Panc1 (cell line): ENCODE measurements at regions not wholly inside any gene's neighbourhood (a gene's known extent, or its start where the extent isn't known, plus 50 kb on each side); places are given as distances from the start of the nearest gene placed in this dataset.

Experiments
- ATAC-seq: fragments of 200-7000 bp; cut with Tn5 transposase; 2 replicates; pipeline ENCODE4 v1.9.1; 2020; ENCODE audit warnings: mild to moderate bottlenecking, moderate library complexity
- BruUV-seq: library from RNA; stranded (reverse); fragments of 400-500 nt; replicated peaks from 2 replicates; lab custom pipeline; 2021; lab: Mats Ljungman, UMichigan
- CTCF ChIA-PET: fragments of 300-600 bp; sonication (Branson Sonifier 250); formaldehyde crosslinking; loops from one replicate; lab custom pipeline; 2022; ENCODE audit warnings: antibody characterized with exemption; lab: Charles Lee
- POLR2A ChIA-PET: fragments of 300-600 bp; sonication (Branson Sonifier 250); formaldehyde crosslinking; loops from one replicate; lab custom pipeline; 2022; ENCODE audit warnings: antibody characterized with exemption; lab: Charles Lee
- DNase-seq: peaks from one replicate; pipeline ENCODE4 v3.0.0-alpha.2; 2010; ENCODE audit warnings: low read depth, low spot score
- H3K27ac ChIP-seq: 2 replicates; pipeline ENCODE4 v1.5.1; 2011; ENCODE audit warnings: mild to moderate bottlenecking, low read length, inconsistent platforms
- H3K27me3 ChIP-seq: fragments of 200-500 bp; sonication (Bioruptor generic); 2 replicates; pipeline ENCODE4 v1.6.0; 2014; ENCODE audit warnings: low read length, inconsistent platforms; ENCODE audit not compliant: control insufficient read depth, insufficient read depth
- H3K36me3 ChIP-seq: fragments of 200-500 bp; sonication (Bioruptor generic); 2 replicates; pipeline ENCODE4 v1.5.1; 2014; ENCODE audit warnings: inconsistent platforms, mild to moderate bottlenecking, low read length, moderate library complexity; ENCODE audit not compliant: control insufficient read depth, insufficient read depth
- H3K4me1 ChIP-seq: 2 replicates; pipeline ENCODE4 v1.5.1; 2011; ENCODE audit warnings: inconsistent platforms, mild to moderate bottlenecking, low read length, moderate library complexity; ENCODE audit not compliant: control insufficient read depth, insufficient read depth
- H3K4me3 ChIP-seq, 2 experiments: 2 replicates each; pipeline ENCODE4 v1.5.1; 2011 to 2012; ENCODE audit warnings: low read depth in 2 of 2, low read length in 2 of 2, mild to moderate bottlenecking in 2 of 2, inconsistent platforms in 1 of 2, moderate library complexity in 1 of 2
- H3K9me3 ChIP-seq: fragments of 200-500 bp; sonication (Bioruptor generic); 2 replicates; pipeline ENCODE4 v1.5.1; 2014; ENCODE audit warnings: low read depth, mild to moderate bottlenecking, inconsistent platforms, low read length, moderate library complexity; ENCODE audit not compliant: control insufficient read depth, insufficient read depth
- POLR2AphosphoS5 ChIP-seq: IDR thresholded peaks from 2 replicates; pipeline ENCODE4 v1.6.1; 2012; ENCODE audit warnings: mild to moderate bottlenecking, low read depth, low read length, moderate library complexity
- SIN3A ChIP-seq: IDR thresholded peaks from 2 replicates; pipeline ENCODE4 v1.6.1; 2012; ENCODE audit warnings: low read depth, mild to moderate bottlenecking, low read length, moderate library complexity, borderline replicate concordance; ENCODE audit not compliant: insufficient read depth
- TCF7L2 ChIP-seq: IDR thresholded peaks from 2 replicates; pipeline ENCODE4 v1.6.1; 2011; ENCODE audit warnings: mild to moderate bottlenecking, low read depth, low read length, inconsistent platforms
- in situ Hi-C: cut with HindIII; loops from 2 replicates; pipeline ENCODE4 v1.10.0; 2016; ENCODE audit warnings: low sequenced_read_pairs, low pct_unique_long_range_greater_than_20kb
- intact Hi-C: fragments of 100-400 bp; cut with micrococcal nuclease; formaldehyde crosslinking; loops from one replicate; pipeline ENCODE4 v1.10.0; 2022; ENCODE audit not compliant: unreplicated experiment
- TF ChIP-seq, protein P1 (sequence below), 2 experiments: IDR thresholded peaks; 2 replicates each; pipeline ENCODE4 v1.6.1; 2011 to 2012; ENCODE audit warnings: low read depth in 2 of 2, control low read depth in 1 of 2, low read length in 1 of 2, mild to moderate bottlenecking in 1 of 2, moderate library complexity in 1 of 2; ENCODE audit not compliant: insufficient read depth in 1 of 2
- TF ChIP-seq, protein P2 (sequence below): fragments of 450-650 bp; IDR thresholded peaks from 2 replicates; pipeline ENCODE4 v1.5.1; 2017; ENCODE audit warnings: mild to moderate bottlenecking

DNA sequence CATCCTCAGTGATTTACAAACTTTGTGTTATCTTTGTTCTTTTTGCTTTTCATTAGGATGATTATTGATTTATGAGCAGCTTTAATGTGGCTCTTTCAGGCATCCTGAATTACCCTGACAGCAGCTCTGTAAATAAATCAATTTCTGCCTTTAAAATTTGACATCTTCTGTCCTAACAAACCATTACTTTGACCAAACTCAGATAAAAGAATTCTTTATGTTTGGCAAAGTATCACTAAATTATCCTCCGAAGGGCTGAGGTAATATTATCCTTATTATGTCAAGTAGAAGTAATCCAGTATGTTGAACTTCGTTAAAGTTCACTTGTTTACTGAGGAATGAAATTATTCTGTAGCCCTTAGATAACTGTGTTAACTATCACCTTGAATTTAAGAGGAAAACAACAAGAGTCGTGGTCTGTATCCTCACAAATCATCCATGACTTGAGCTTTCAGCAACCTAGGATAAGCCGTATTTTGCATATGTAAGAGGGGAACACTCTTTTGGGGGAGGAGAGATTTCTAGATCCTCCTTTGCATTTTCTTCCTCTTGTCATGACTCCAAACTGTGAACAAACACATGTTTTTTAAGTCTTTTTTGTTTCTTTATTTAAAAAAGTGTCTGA is 173.2 kb upstream of the STAC start:
- BruUV-seq = no TSS peak
- no peak overlapping the region for H3K4me3 ChIP-seq
- POLR2A ChIA-PET = no interaction called here
- no peaks in the 10 kb centered on the region for H3K36me3 ChIP-seq
- DNase-seq (no peak), ATAC-seq (no peak)
- CTCF ChIA-PET = no interaction called here
- H3K4me1 ChIP-seq = no peaks in the 10 kb centered on the region
- no peak overlapping the region for H3K27ac ChIP-seq
- TF ChIP-seq, protein P1, sequence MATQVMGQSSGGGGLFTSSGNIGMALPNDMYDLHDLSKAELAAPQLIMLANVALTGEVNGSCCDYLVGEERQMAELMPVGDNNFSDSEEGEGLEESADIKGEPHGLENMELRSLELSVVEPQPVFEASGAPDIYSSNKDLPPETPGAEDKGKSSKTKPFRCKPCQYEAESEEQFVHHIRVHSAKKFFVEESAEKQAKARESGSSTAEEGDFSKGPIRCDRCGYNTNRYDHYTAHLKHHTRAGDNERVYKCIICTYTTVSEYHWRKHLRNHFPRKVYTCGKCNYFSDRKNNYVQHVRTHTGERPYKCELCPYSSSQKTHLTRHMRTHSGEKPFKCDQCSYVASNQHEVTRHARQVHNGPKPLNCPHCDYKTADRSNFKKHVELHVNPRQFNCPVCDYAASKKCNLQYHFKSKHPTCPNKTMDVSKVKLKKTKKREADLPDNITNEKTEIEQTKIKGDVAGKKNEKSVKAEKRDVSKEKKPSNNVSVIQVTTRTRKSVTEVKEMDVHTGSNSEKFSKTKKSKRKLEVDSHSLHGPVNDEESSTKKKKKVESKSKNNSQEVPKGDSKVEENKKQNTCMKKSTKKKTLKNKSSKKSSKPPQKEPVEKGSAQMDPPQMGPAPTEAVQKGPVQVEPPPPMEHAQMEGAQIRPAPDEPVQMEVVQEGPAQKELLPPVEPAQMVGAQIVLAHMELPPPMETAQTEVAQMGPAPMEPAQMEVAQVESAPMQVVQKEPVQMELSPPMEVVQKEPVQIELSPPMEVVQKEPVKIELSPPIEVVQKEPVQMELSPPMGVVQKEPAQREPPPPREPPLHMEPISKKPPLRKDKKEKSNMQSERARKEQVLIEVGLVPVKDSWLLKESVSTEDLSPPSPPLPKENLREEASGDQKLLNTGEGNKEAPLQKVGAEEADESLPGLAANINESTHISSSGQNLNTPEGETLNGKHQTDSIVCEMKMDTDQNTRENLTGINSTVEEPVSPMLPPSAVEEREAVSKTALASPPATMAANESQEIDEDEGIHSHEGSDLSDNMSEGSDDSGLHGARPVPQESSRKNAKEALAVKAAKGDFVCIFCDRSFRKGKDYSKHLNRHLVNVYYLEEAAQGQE (IDR thresholded peaks at IDR 0.05; ENCODE audit: insufficient read depth in 1 of 2, low read depth in 2 of 2, low read length in 1 of 2) = no peak
- TF ChIP-seq POLR2AphosphoS5 (no peak), TCF7L2 (no peak), SIN3A (no peak)
- TF ChIP-seq, protein P2, sequence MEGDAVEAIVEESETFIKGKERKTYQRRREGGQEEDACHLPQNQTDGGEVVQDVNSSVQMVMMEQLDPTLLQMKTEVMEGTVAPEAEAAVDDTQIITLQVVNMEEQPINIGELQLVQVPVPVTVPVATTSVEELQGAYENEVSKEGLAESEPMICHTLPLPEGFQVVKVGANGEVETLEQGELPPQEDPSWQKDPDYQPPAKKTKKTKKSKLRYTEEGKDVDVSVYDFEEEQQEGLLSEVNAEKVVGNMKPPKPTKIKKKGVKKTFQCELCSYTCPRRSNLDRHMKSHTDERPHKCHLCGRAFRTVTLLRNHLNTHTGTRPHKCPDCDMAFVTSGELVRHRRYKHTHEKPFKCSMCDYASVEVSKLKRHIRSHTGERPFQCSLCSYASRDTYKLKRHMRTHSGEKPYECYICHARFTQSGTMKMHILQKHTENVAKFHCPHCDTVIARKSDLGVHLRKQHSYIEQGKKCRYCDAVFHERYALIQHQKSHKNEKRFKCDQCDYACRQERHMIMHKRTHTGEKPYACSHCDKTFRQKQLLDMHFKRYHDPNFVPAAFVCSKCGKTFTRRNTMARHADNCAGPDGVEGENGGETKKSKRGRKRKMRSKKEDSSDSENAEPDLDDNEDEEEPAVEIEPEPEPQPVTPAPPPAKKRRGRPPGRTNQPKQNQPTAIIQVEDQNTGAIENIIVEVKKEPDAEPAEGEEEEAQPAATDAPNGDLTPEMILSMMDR = no peak
- in situ Hi-C loops (no loop called here), intact Hi-C loops (no loop called here)
- no peaks in the 10 kb centered on the region for H3K27me3 ChIP-seq
- no peaks in the 10 kb centered on the region for H3K9me3 ChIP-seq

DNA sequence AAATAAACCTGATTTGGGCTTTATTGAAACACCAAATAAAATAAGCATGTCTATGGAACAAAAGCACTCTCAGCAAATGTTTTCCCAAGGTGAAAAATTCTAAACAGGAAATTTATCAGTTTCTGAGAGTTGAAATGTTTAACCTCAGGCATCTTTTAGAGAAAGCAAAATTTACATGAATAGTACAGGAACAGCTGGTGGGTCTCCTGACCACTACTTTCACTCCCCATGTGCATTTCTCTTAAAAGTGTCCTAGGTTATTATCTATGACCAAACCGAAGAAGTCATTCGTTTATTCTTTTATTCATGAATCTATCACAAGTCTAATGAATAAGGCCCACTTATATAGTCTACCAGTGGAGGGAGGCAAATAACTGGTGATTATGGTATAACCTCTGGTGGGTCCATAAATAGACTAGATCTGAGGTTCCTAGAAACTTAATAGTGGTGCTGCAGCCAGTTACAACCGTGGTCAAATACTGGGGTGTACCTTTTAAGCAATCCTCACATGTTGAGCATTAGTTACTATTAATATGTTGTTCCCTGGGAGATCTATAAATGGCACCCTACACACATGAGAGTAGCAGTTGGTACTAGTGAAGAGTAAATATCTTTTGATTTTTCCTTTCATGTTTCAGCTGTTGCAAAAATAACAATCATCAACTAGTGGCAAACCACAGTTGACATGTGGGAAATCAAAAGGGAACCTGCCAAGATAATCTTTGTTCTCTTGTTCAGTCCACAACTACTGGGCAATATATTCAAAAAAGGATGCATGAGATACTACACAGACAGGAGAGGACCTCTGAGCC is 169.3 kb upstream of the STAC start:
- ATAC-seq (no peak), DNase-seq (no peak)
- no TSS peak for BruUV-seq
- Histone ChIP-seq H3K27me3 (no peaks in the 10 kb centered on the region), H3K9me3 (no peaks in the 10 kb centered on the region), H3K4me3 (no peak overlapping the region), H3K27ac (no peak overlapping the region), H3K4me1 (no peaks in the 10 kb centered on the region), H3K36me3 (no peaks in the 10 kb centered on the region)
- TF ChIP-seq, protein P2 = no peak
- TF ChIP-seq, protein P1 (IDR thresholded peaks at IDR 0.05; ENCODE audit: insufficient read depth in 1 of 2, low read depth in 2 of 2, low read length in 1 of 2) = no peak
- TF ChIP-seq SIN3A (no peak), TCF7L2 (no peak), POLR2AphosphoS5 (no peak)
- ChIA-PET CTCF (no interaction called here), POLR2A (no interaction called here)
- intact Hi-C loops = no loop called here
- in situ Hi-C loops = no loop called here
